GM12878 (cell line): ENCODE measurements at regions not wholly inside any gene's neighbourhood (a gene's known extent, or its start where the extent isn't known, plus 50 kb on each side); places are given as distances from the start of the nearest gene placed in this dataset.

Source experiments
- ATAC-seq: fragments of 200-7000 bp; cut with Tn5 transposase; 3 replicates; pipeline ENCODE4 v1.9.1; 2020; ENCODE audit warnings: mild to moderate bottlenecking, moderate library complexity
- BruUV-seq: library from RNA; stranded (reverse); fragments of 400-500 nt; replicated peaks from 2 replicates; lab custom pipeline; 2021; lab: Mats Ljungman, UMichigan
- CTCF ChIA-PET: fragments of 300-600 bp; sonication (Branson Sonifier 250); formaldehyde crosslinking; extraction: SDS; loops from one replicate; lab custom pipeline; 2021; ENCODE audit warnings: inconsistent platforms; lab: Yijun Ruan, JAX
- POLR2A ChIA-PET: fragments of 350-600 bp; formaldehyde crosslinking; extraction: SDS; loops from one replicate; lab custom pipeline; 2021; ENCODE audit warnings: inconsistent platforms; lab: Charles Lee
- RAD21 ChIA-PET: fragments of 300-600 bp; sonication (Branson Sonifier 250); formaldehyde crosslinking; loops from one replicate; lab custom pipeline; 2023; ENCODE audit warnings: antibody characterized with exemption; ENCODE audit not compliant: unreplicated experiment; lab: Charles Lee
- SMC1A ChIA-PET: fragments of 300-600 bp; sonication (Branson Sonifier 250); formaldehyde crosslinking; loops from one replicate; lab custom pipeline; 2023; ENCODE audit not compliant: unreplicated experiment, uncharacterized antibody; lab: Charles Lee
- DNase-seq: peaks from one replicate; pipeline ENCODE4 v3.0.0-alpha.2; 2011; ENCODE audit warnings: low read depth, low spot score
- FAIRE-seq: peaks from 3 replicates; lab custom pipeline; 2011; peaks lifted over from hg19 to GRCh38; lab: Jason Lieb, UNC
- H2AFZ ChIP-seq: 2 replicates; pipeline ENCODE4 v1.6.0; 2011; ENCODE audit warnings: low read depth, low read length, control low read depth; ENCODE audit not compliant: control insufficient read depth
- H3K27ac ChIP-seq: 2 replicates; pipeline ENCODE4 v1.5.1; 2011; ENCODE audit warnings: control low read depth; ENCODE audit not compliant: control insufficient read depth, insufficient read depth
- H3K27me3 ChIP-seq, 2 experiments: replicated peaks in 1 of 2; 2 replicates each; pipeline versions ENCODE4 v1.6.0 to v1.6.1; 2011; ENCODE audit warnings: low read length in 1 of 2; ENCODE audit not compliant: control insufficient read depth in 2 of 2, insufficient read depth in 2 of 2
- H3K36me3 ChIP-seq, 2 experiments: 2 replicates each; pipeline ENCODE4 v1.5.1; 2011; ENCODE audit warnings: low read length in 1 of 2; ENCODE audit not compliant: control insufficient read depth in 2 of 2, insufficient read depth in 2 of 2
- H3K4me1 ChIP-seq: 2 replicates; pipeline ENCODE4 v1.6.1; 2011; ENCODE audit warnings: mild to moderate bottlenecking, low read length, moderate library complexity, mixed read lengths; ENCODE audit not compliant: control insufficient read depth, insufficient read depth
- H3K4me2 ChIP-seq: 2 replicates; pipeline ENCODE4 v1.6.0; 2011; ENCODE audit warnings: control low read depth; ENCODE audit not compliant: control insufficient read depth, insufficient read depth
- H3K4me3 ChIP-seq: fragments of 200-600 bp; sonication (generic); 2 replicates; pipeline ENCODE4 v1.5.1; 2016
- H3K79me2 ChIP-seq: 2 replicates; pipeline ENCODE4 v1.6.0; 2011; ENCODE audit warnings: low read length; ENCODE audit not compliant: control insufficient read depth, insufficient read depth
- H3K9ac ChIP-seq: 2 replicates; pipeline ENCODE4 v1.8.0; 2011; ENCODE audit warnings: low read length, control low read depth, mixed read lengths; ENCODE audit not compliant: control insufficient read depth, insufficient read depth
- H3K9me3 ChIP-seq: replicated peaks from 3 replicates; pipeline ENCODE4 v1.5.1; 2011; ENCODE audit warnings: mild to moderate bottlenecking, low read length; ENCODE audit not compliant: control insufficient read depth, insufficient read depth
- H4K20me1 ChIP-seq: 2 replicates; pipeline ENCODE4 v1.6.0; 2011; ENCODE audit not compliant: control insufficient read depth, insufficient read depth
- BCL11A ChIP-seq: IDR thresholded peaks from 2 replicates; pipeline ENCODE4 v1.6.1; 2011; ENCODE audit warnings: low read depth, low read length
- CBX3 ChIP-seq: fragments of 200-600 bp; sonication (generic); IDR thresholded peaks from 2 replicates; pipeline ENCODE4 v1.6.1; 2016; ENCODE audit warnings: low read depth, borderline replicate concordance
- CEBPZ ChIP-seq: fragments of 150-350 bp; IDR thresholded peaks from 2 replicates; pipeline ENCODE4 v1.6.1; 2016; ENCODE audit warnings: low read depth, low read length
- DPF2 ChIP-seq: fragments of 450-650 bp; IDR thresholded peaks from 2 replicates; pipeline ENCODE4 v1.6.1; 2017; ENCODE audit warnings: mild to moderate bottlenecking
- E4F1 ChIP-seq: fragments of 450-650 bp; IDR thresholded peaks from 2 replicates; pipeline ENCODE4 v1.6.1; 2018; ENCODE audit warnings: borderline replicate concordance, mild to moderate bottlenecking; ENCODE audit not compliant: partially characterized antibody
- IKZF1 ChIP-seq: fragments of 450-650 bp; conservative IDR thresholded peaks from 2 replicates; pipeline ENCODE4 v1.6.1; 2017; ENCODE audit warnings: antibody characterized with exemption, mild to moderate bottlenecking
- NR2C1 ChIP-seq: fragments of 450-650 bp; IDR thresholded peaks from 2 replicates; pipeline ENCODE4 v1.6.1; 2017; ENCODE audit warnings: antibody characterized with exemption, mild to moderate bottlenecking, moderate library complexity
- PAX8 ChIP-seq: fragments of 450-650 bp; IDR thresholded peaks from 2 replicates; pipeline ENCODE4 v1.6.1; 2017; ENCODE audit warnings: mild to moderate bottlenecking, moderate library complexity
- PBX3 ChIP-seq: IDR thresholded peaks from 2 replicates; pipeline ENCODE4 v1.6.1; 2011; ENCODE audit warnings: mild to moderate bottlenecking, low read depth, low read length, moderate library complexity; ENCODE audit not compliant: insufficient replicate concordance
- POLR2AphosphoS2 ChIP-seq: IDR thresholded peaks from 2 replicates; pipeline ENCODE4 v1.6.1; 2011; ENCODE audit warnings: low read depth, mild to moderate bottlenecking, low read length, improper control_type of control experiment, moderate library complexity
- RAD51 ChIP-seq: fragments of 450-650 bp; IDR thresholded peaks from 2 replicates; pipeline ENCODE4 v1.6.1; 2016; ENCODE audit warnings: moderate library complexity, mild to moderate bottlenecking, inconsistent platforms
- SPI1 ChIP-seq: IDR thresholded peaks from 2 replicates; pipeline ENCODE4 v1.6.1; 2011; ENCODE audit warnings: low read depth, mild to moderate bottlenecking, low read length, moderate library complexity, borderline replicate concordance; ENCODE audit not compliant: insufficient read depth
- TBL1XR1 ChIP-seq: IDR thresholded peaks from 2 replicates; pipeline ENCODE4 v1.6.1; 2012; ENCODE audit warnings: low read depth, low read length, improper control_type of control experiment
- USF1 ChIP-seq: IDR thresholded peaks from 2 replicates; pipeline ENCODE4 v1.6.1; 2011; ENCODE audit warnings: borderline replicate concordance, low read depth, mild to moderate bottlenecking, moderate library complexity, mixed read lengths, low read length; ENCODE audit not compliant: insufficient read depth; ENCODE audit errors: extremely low read length
- YY1 ChIP-seq: IDR thresholded peaks from 2 replicates; pipeline ENCODE4 v1.6.1; 2011; ENCODE audit warnings: low read depth, mild to moderate bottlenecking, low read length
- WGBS: methylation state at CpG from one replicate; pipeline ENCODE4 v1.1.6; 2016; ENCODE audit warnings: low lambda C conversion rate; ENCODE audit not compliant: insufficient replicate concordance, insufficient coverage; ENCODE audit errors: missing lambda C conversion rate; 5-methylcytosine and 5-hydroxymethylcytosine counted together
- in situ Hi-C: fragments of 300-500 bp; cut with MboI; formaldehyde crosslinking; loops from 9 replicates; pipeline ENCODE4 v1.14.3; 2018; ENCODE audit warnings: mixed read lengths
- intact Hi-C: fragments of 100-400 bp; cut with micrococcal nuclease; formaldehyde crosslinking; loops from one replicate; pipeline ENCODE4 v1.14.2; 2022; ENCODE audit not compliant: unreplicated experiment

- no peak for TF ChIP-seq E4F1
- no peak for TF ChIP-seq POLR2AphosphoS2
- no peak for TF ChIP-seq PAX8
- TF ChIP-seq BCL11A = no peak
- TF ChIP-seq IKZF1 = no peak
- TF ChIP-seq CBX3 = no peak
- no peak for TF ChIP-seq NR2C1
- TF ChIP-seq, all 136 proteins: peak for 0
These were observed 1417.4 kb upstream of the SLC10A2 start (continued) for GRCh38 chr13:104483631-104484030.

- H3K9me3 ChIP-seq = no peaks in the 10 kb centered on the region
- CTCF ChIA-PET = no interaction called here
- intact Hi-C loops = no loop called here
- 27% methylated on average over 2 of the region's 2 CpGs for WGBS
- POLR2A ChIA-PET = no interaction called here
- H3K9ac ChIP-seq = no peak overlapping the region
- in situ Hi-C loops = no loop called here
- no peak overlapping the region for H3K27ac ChIP-seq
- BruUV-seq = no TSS peak
- H3K27me3 ChIP-seq = no peaks in the 10 kb centered on the region
- no peak for ATAC-seq
- H4K20me1 ChIP-seq = no peaks in the 10 kb centered on the region
- no peak overlapping the region for H3K4me3 ChIP-seq
- no peak overlapping the region for H3K4me2 ChIP-seq
- H2AFZ ChIP-seq = no peak overlapping the region
- RAD21 ChIA-PET = no interaction called here
- H3K79me2 ChIP-seq = no peaks in the 10 kb centered on the region
- FAIRE-seq = no peak
- H3K4me1 ChIP-seq = no peaks in the 10 kb centered on the region
- no peak for DNase-seq
- H3K36me3 ChIP-seq = no peaks in the 10 kb centered on the region
- SMC1A ChIA-PET = no interaction called here
- TF ChIP-seq TBL1XR1 = no peak
- TF ChIP-seq RAD51 = no peak
- TF ChIP-seq CEBPZ = no peak
- TF ChIP-seq YY1 = no peak
- TF ChIP-seq SPI1 = no peak
- no peak for TF ChIP-seq DPF2
- TF ChIP-seq USF1 = no peak
- no peak for TF ChIP-seq PBX3
These were observed 1411.0 kb upstream of the SLC10A2 start for GRCh38 chr13:104477261-104477660.
